ENCODE measurements at regions not wholly inside any gene's neighbourhood (a gene's known extent, or its start where the extent isn't known, plus 50 kb on each side); places are given as distances from the start of the nearest gene placed in this dataset.

DNA sequence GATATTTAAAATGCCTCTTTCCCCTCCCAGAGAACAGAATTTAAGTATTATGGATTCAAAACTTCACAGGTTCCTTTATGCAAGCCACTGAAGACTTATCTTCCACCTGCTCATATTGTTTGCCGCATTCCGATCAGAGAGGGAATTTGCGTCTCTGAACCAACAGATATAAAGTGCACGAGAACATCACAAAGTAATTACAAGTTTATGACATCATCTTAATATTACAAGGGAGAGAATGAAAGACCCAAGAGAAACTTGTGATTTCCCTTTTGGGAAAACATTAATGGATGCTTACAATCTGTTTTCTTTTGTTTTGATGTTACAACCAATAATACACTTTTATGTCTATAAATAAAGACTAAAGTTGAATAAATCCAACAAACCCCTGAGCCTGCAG lies 631.0 kb downstream of the BCL11A start:
- TF ChIP-seq, protein P1, sequence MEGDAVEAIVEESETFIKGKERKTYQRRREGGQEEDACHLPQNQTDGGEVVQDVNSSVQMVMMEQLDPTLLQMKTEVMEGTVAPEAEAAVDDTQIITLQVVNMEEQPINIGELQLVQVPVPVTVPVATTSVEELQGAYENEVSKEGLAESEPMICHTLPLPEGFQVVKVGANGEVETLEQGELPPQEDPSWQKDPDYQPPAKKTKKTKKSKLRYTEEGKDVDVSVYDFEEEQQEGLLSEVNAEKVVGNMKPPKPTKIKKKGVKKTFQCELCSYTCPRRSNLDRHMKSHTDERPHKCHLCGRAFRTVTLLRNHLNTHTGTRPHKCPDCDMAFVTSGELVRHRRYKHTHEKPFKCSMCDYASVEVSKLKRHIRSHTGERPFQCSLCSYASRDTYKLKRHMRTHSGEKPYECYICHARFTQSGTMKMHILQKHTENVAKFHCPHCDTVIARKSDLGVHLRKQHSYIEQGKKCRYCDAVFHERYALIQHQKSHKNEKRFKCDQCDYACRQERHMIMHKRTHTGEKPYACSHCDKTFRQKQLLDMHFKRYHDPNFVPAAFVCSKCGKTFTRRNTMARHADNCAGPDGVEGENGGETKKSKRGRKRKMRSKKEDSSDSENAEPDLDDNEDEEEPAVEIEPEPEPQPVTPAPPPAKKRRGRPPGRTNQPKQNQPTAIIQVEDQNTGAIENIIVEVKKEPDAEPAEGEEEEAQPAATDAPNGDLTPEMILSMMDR (IDR thresholded peaks at IDR 0.05), result no peak
- TF ChIP-seq POLR2A (IDR thresholded peaks at IDR 0.05), result no peak
